HEK293 (cell line): ENCODE measurements at regions not wholly inside any gene's neighbourhood (a gene's known extent, or its start where the extent isn't known, plus 50 kb on each side); places are given as distances from the start of the nearest gene placed in this dataset.

Experiments used
- CTCF ChIA-PET: fragments of 350-600 bp; formaldehyde crosslinking; extraction: SDS; loops from one replicate; lab custom pipeline; 2021; ENCODE audit warnings: antibody characterized with exemption; lab: Yijun Ruan, JAX
- POLR2A ChIA-PET: fragments of 300-600 bp; formaldehyde crosslinking; extraction: SDS; loops from one replicate; lab custom pipeline; 2020; ENCODE audit warnings: antibody characterized with exemption, inconsistent platforms; lab: Yijun Ruan, JAX
- H3K27ac ChIP-seq: fragments of 200-500 bp; sonication (Bioruptor generic); 2 replicates; pipeline ENCODE4 v1.5.1; 2014; ENCODE audit warnings: low read depth, low read length, control low read depth, inconsistent platforms; ENCODE audit errors: extremely low read depth
- H3K36me3 ChIP-seq, 2 experiments: fragments of 200-500 bp in 1 of 2; sonication (Bioruptor generic) in 1 of 2; 1 replicate in 1 of 2; 2 replicates in 1 of 2; pipeline ENCODE4 v1.5.1; 2014 to 2017; ENCODE audit warnings: inconsistent platforms in 2 of 2, low read length in 2 of 2; ENCODE audit not compliant: control insufficient read depth in 2 of 2, insufficient read depth in 1 of 2
- H3K4me1 ChIP-seq: fragments of 200-500 bp; sonication (Bioruptor generic); 2 replicates; pipeline ENCODE4 v1.5.1; 2014; ENCODE audit warnings: mild to moderate bottlenecking, low read length, inconsistent platforms; ENCODE audit not compliant: control insufficient read depth, insufficient read depth
- H3K4me3 ChIP-seq: 2 replicates; pipeline ENCODE4 v1.5.1; 2011; ENCODE audit warnings: low read depth, mild to moderate bottlenecking, control low read depth, low read length, moderate library complexity
- H3K9me3 ChIP-seq: fragments of 200-500 bp; sonication (Bioruptor generic); 2 replicates; pipeline ENCODE4 v1.5.1; 2014; ENCODE audit warnings: low read depth, low read length, inconsistent platforms; ENCODE audit not compliant: control insufficient read depth, insufficient read depth
- EGR2 ChIP-seq: fragments of 450-650 bp; formaldehyde crosslinking; IDR thresholded peaks from 2 replicates; pipeline ENCODE4 v1.5.1; 2016; ENCODE audit warnings: low read depth, missing biosample characterization, missing genetic modification characterization
- HIC1 ChIP-seq: fragments of 450-650 bp; formaldehyde crosslinking; IDR thresholded peaks from 2 replicates; pipeline ENCODE4 v1.5.1; 2016; ENCODE audit warnings: missing biosample characterization, missing genetic modification characterization
- HOXD13 ChIP-seq: sonication (generic); formaldehyde crosslinking; IDR thresholded peaks from 2 replicates; pipeline ENCODE4 v1.8.0; 2022; ENCODE audit warnings: missing genetic modification reagents, borderline replicate concordance
- MEIS1 ChIP-seq: sonication (generic); formaldehyde crosslinking; IDR thresholded peaks from 2 replicates; pipeline ENCODE4 v1.8.1; 2022; ENCODE audit warnings: missing genetic modification reagents, mild to moderate bottlenecking, borderline replicate concordance
- MYNN ChIP-seq: fragments of 450-650 bp; formaldehyde crosslinking; IDR thresholded peaks from 2 replicates; pipeline ENCODE4 v1.5.1; 2016; ENCODE audit warnings: missing biosample characterization, missing genetic modification characterization, borderline replicate concordance
- PRDM4 ChIP-seq: fragments of 450-650 bp; formaldehyde crosslinking; IDR thresholded peaks from 2 replicates; pipeline ENCODE4 v1.5.1; 2017; ENCODE audit warnings: missing biosample characterization, missing genetic modification characterization
- ZBTB49 ChIP-seq: fragments of 450-650 bp; formaldehyde crosslinking; IDR thresholded peaks from 2 replicates; pipeline ENCODE4 v1.5.1; 2016; ENCODE audit warnings: missing biosample characterization, missing genetic modification characterization, low read depth
- ZFHX2 ChIP-seq: fragments of 450-650 bp; formaldehyde crosslinking; conservative IDR thresholded peaks from 2 replicates; pipeline ENCODE4 v1.5.1; 2016; ENCODE audit warnings: missing biosample characterization, missing genetic modification characterization
- ZNF148 ChIP-seq: fragments of 450-650 bp; formaldehyde crosslinking; IDR thresholded peaks from 2 replicates; pipeline ENCODE4 v1.5.0; 2017; ENCODE audit warnings: missing biosample characterization, missing genetic modification characterization, borderline replicate concordance
- ZNF302 ChIP-seq: fragments of 450-650 bp; formaldehyde crosslinking; IDR thresholded peaks from 2 replicates; pipeline ENCODE4 v1.5.1; 2016; ENCODE audit warnings: missing biosample characterization, missing genetic modification characterization, low read depth
- ZNF549 ChIP-seq: fragments of 450-650 bp; IDR thresholded peaks from 2 replicates; pipeline ENCODE4 v1.5.1; 2018; ENCODE audit warnings: missing biosample characterization, missing genetic modification characterization, mild to moderate bottlenecking, inconsistent platforms, moderate library complexity
- ZNF629 ChIP-seq: fragments of 450-650 bp; formaldehyde crosslinking; IDR thresholded peaks from 2 replicates; pipeline ENCODE4 v1.5.1; 2017; ENCODE audit warnings: missing biosample characterization, missing genetic modification characterization
- ZNF791 ChIP-seq: fragments of 450-650 bp; formaldehyde crosslinking; IDR thresholded peaks from 2 replicates; pipeline ENCODE4 v1.5.1; 2016; ENCODE audit warnings: missing biosample characterization, missing genetic modification characterization
- ZSCAN4 ChIP-seq: fragments of 450-650 bp; formaldehyde crosslinking; IDR thresholded peaks from 2 replicates; pipeline ENCODE4 v1.5.1; 2017; ENCODE audit warnings: missing biosample characterization, missing genetic modification characterization

GRCh38 chr3:107068980-107069379 lies 308.3 kb upstream of the CCDC54 start:
- ChIA-PET POLR2A (no interaction called here), CTCF (no interaction called here)
- no peaks in the 10 kb centered on the region for H3K4me1 ChIP-seq
- H3K4me3 ChIP-seq = no peak overlapping the region
- no peak overlapping the region for H3K27ac ChIP-seq
- no peaks in the 10 kb centered on the region for H3K36me3 ChIP-seq
- no peaks in the 10 kb centered on the region for H3K9me3 ChIP-seq
- TF ChIP-seq MEIS1 (CRISPR knock-in tag) = no peak
- peak; percentile 51 for TF ChIP-seq EGR2 (tag by site-specific recombination)
- peak; percentile 29; the same call in 1 of the 2 replicates for TF ChIP-seq ZFHX2
- TF ChIP-seq, all 188 proteins: peak for 2

GRCh38 chr3:107076946-107077345 lies 300.3 kb upstream of the CCDC54 start:
- H3K4me3 ChIP-seq = no peak overlapping the region
- CTCF ChIA-PET = interaction anchor here (0.6 kb wide), 1 partner anchor 600 kb away, joined by 3 read pairs; no protein-coding TSS in a partner anchor
- H3K4me1 ChIP-seq = no peaks in the 10 kb centered on the region
- no peaks in the 10 kb centered on the region for H3K36me3 ChIP-seq
- H3K9me3 ChIP-seq = no peaks in the 10 kb centered on the region
- TF ChIP-seq ZBTB49 (tag by site-specific recombination) = no peak
- TF ChIP-seq ZNF302 (tag by site-specific recombination) = no peak
- no peak for TF ChIP-seq PRDM4 (tag by site-specific recombination)
- TF ChIP-seq ZNF791 = no peak
- no peak for TF ChIP-seq ZNF629 (tag by site-specific recombination)
- no peak for TF ChIP-seq ZNF549 (tag by site-specific recombination)
- no peak for TF ChIP-seq HIC1 (tag by site-specific recombination)
- TF ChIP-seq HOXD13 (CRISPR knock-in tag) = no peak
- no peak for TF ChIP-seq MYNN
- TF ChIP-seq ZSCAN4 (tag by site-specific recombination) = no peak
- no peak for TF ChIP-seq ZNF148 (tag by site-specific recombination)
- POLR2A ChIA-PET = no interaction called here
- H3K27ac ChIP-seq = no peak overlapping the region
